ENCODE measurements at regions not wholly inside any gene's neighbourhood (a gene's known extent, or its start where the extent isn't known, plus 50 kb on each side); places are given as distances from the start of the nearest gene placed in this dataset.

GRCh38 chr4:136032391-136032790, 1499.9 kb downstream of the PCDH18 start:
- ChIA-PET CTCF (no interaction called here), POLR2A (ENCODE audit: unreplicated experiment) (no interaction called here)
- Histone ChIP-seq H2BK15ac (ENCODE audit: low read depth, low read length) (no peak overlapping the region), H4K20me1 (ENCODE audit: insufficient read depth, low read length) (no peaks in the 10 kb centered on the region), H3K36me3 (ENCODE audit: control insufficient read depth, insufficient read depth, low read length) (no peaks in the 10 kb centered on the region), H3K23ac (ENCODE audit: low read depth, low read length) (no peak overlapping the region), H2BK5ac (ENCODE audit: low read depth, low read length, poor library complexity, severe bottlenecking) (no peak overlapping the region), H3K79me1 (ENCODE audit: low read depth in 1 of 2, low read length in 2 of 2) (no peaks in the 10 kb centered on the region), H2BK20ac (ENCODE audit: low read depth, low read length) (no peak overlapping the region), H2BK120ac (ENCODE audit: low read depth, low read length) (no peak overlapping the region), H3K4me1 (ENCODE audit: control insufficient read depth, insufficient read depth, low read length) (no peaks in the 10 kb centered on the region), H3K27ac (ENCODE audit: insufficient read depth, low read length) (no peak overlapping the region), H2AK5ac (ENCODE audit: low read depth, low read length) (no peak overlapping the region), H4K5ac (ENCODE audit: low read depth, low read length) (no peak overlapping the region), H3K56ac (ENCODE audit: extremely low read depth, insufficient read depth, low read length) (no peak overlapping the region), H3K9me3 (ENCODE audit: control insufficient read depth, insufficient read depth, low read length) (0 out of 2 replicates have a peak, but pooled peaks cover 2% of the 10 kb centered on the region), H4K91ac (ENCODE audit: insufficient read depth, low read depth, low read length) (no peak overlapping the region), H2AFZ (replicated peaks; ENCODE audit: low read length, poor library complexity) (no peak overlapping the region), H3K4ac (ENCODE audit: low read depth, low read length) (no peak overlapping the region), H3K4me3 (ENCODE audit: insufficient read depth, low read depth, low read length) (no peak overlapping the region), H3K4me2 (ENCODE audit: low read depth, low read length) (no peak overlapping the region), H3K27me3 (ENCODE audit: control insufficient read depth, insufficient read depth, low read length) (no peaks in the 10 kb centered on the region), H3K18ac (ENCODE audit: low read depth, low read length) (no peak overlapping the region), H3K14ac (replicated peaks; ENCODE audit: low read depth, low read length) (no peak overlapping the region), H3K9ac (ENCODE audit: low read depth, low read length) (no peak overlapping the region), H3K9me1 (ENCODE audit: insufficient read depth, low read length) (no peaks in the 10 kb centered on the region), H4K8ac (ENCODE audit: low read depth in 2 of 2, low read length in 2 of 2) (no peak overlapping the region), H2AK9ac (replicated peaks; ENCODE audit: low read depth, low read length, poor library complexity) (no peak overlapping the region)
- no peak for DNase-seq
- no peak for ATAC-seq (ENCODE audit: low read depth)
- no CpG with 5 or more reads among the region's 1 CpG for whole genome bisulfite sequencing, 2 experiments (ENCODE audit: extremely low coverage in 2 of 2, insufficient read length in 1 of 2)
- intact Hi-C loops (cut with micrococcal nuclease): no loop called here
- TF ChIP-seq, protein P1, sequence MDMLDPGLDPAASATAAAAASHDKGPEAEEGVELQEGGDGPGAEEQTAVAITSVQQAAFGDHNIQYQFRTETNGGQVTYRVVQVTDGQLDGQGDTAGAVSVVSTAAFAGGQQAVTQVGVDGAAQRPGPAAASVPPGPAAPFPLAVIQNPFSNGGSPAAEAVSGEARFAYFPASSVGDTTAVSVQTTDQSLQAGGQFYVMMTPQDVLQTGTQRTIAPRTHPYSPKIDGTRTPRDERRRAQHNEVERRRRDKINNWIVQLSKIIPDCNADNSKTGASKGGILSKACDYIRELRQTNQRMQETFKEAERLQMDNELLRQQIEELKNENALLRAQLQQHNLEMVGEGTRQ (IDR thresholded peaks at IDR 0.05; ENCODE audit: low read depth, low read length): no peak
- TF ChIP-seq RAD21 (IDR thresholded peaks at IDR 0.05; ENCODE audit: low read length) (no peak), SMC3 (IDR thresholded peaks at IDR 0.05; ENCODE audit: low read depth, low read length) (no peak), MAZ (IDR thresholded peaks at IDR 0.05; ENCODE audit: borderline replicate concordance, low read depth, low read length) (no peak), NFE2L2 (IDR thresholded peaks at IDR 0.05; ENCODE audit: low read depth, low read length) (no peak), FOS (IDR thresholded peaks at IDR 0.05; ENCODE audit: low read depth, low read length) (no peak), RCOR1 (IDR thresholded peaks at IDR 0.05; ENCODE audit: insufficient replicate concordance, low read length) (no peak), BHLHE40 (IDR thresholded peaks at IDR 0.05; ENCODE audit: low read depth, low read length) (no peak), RFX5 (IDR thresholded peaks at IDR 0.05; ENCODE audit: low read depth, low read length) (no peak), CTCF (conservative IDR thresholded peaks at IDR 0.05; ENCODE audit: low read depth, low read length) (no peak), POLR2A (IDR thresholded peaks at IDR 0.05; ENCODE audit: low read depth, low read length) (no peak), CEBPB (IDR thresholded peaks at IDR 0.05; ENCODE audit: low read depth, low read length) (no peak)
- TF ChIP-seq, protein P2, sequence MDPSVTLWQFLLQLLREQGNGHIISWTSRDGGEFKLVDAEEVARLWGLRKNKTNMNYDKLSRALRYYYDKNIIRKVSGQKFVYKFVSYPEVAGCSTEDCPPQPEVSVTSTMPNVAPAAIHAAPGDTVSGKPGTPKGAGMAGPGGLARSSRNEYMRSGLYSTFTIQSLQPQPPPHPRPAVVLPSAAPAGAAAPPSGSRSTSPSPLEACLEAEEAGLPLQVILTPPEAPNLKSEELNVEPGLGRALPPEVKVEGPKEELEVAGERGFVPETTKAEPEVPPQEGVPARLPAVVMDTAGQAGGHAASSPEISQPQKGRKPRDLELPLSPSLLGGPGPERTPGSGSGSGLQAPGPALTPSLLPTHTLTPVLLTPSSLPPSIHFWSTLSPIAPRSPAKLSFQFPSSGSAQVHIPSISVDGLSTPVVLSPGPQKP (IDR thresholded peaks at IDR 0.05; ENCODE audit: borderline replicate concordance, low read depth, low read length): no peak
- dilution Hi-C loops (cut with HindIII; ENCODE audit: low sequenced_read_pairs, unreplicated experiment): no loop called here
- BruUV-seq (replicated peaks): no TSS peak
- in situ Hi-C loops (cut with MboI; ENCODE audit: low sequenced_read_pairs): no loop called here

Measured in IMR-90 (cell line).